GM10266 (cell line): ENCODE measurements at regions not wholly inside any gene's neighbourhood (a gene's known extent, or its start where the extent isn't known, plus 50 kb on each side); places are given as distances from the start of the nearest gene placed in this dataset.

Experiments
- DNase-seq: peaks from one replicate; pipeline ENCODE4 v3.0.0; 2012; ENCODE audit errors: extremely low spot score
- CTCF ChIP-seq: IDR thresholded peaks from 2 replicates; pipeline ENCODE4 v1.5.1; 2012; ENCODE audit warnings: mild to moderate bottlenecking, low read depth; ENCODE audit not compliant: control insufficient read depth, insufficient read depth; ENCODE audit errors: missing control alignments

- DNase-seq, result no peak
- no peak for TF ChIP-seq CTCF
These were observed 226.3 kb downstream of the TBXT start for GRCh38 chr6:165941249-165941775.

GRCh38 chr6:165940366-165940765 lies 227.3 kb downstream of the TBXT start:
- TF ChIP-seq CTCF, result no peak
- DNase-seq, result no peak

GRCh38 chr6:165939601-165940290 lies 227.9 kb downstream of the TBXT start:
- no peak for DNase-seq
- TF ChIP-seq CTCF, result no peak

GRCh38 chr6:165939047-165939446 lies 228.6 kb downstream of the TBXT start:
- TF ChIP-seq CTCF, result no peak
- DNase-seq, result no peak

GRCh38 chr6:165937564-165938358 lies 229.9 kb downstream of the TBXT start:
- TF ChIP-seq CTCF, result no peak
- DNase-seq, result no peak

GRCh38 chr6:165936660-165937059 lies 231.0 kb downstream of the TBXT start:
- no peak for DNase-seq
- TF ChIP-seq CTCF, result no peak

GRCh38 chr6:165936096-165936495 lies 231.6 kb downstream of the TBXT start:
- TF ChIP-seq CTCF, result no peak
- DNase-seq, result no peak
